SKM-1 (cell line): ENCODE measurements at regions not wholly inside any gene's neighbourhood (a gene's known extent, or its start where the extent isn't known, plus 50 kb on each side); places are given as distances from the start of the nearest gene placed in this dataset.
A peak's percentile ranks its signal among the peaks of the same experiment; 100 is the strongest.
"Not testable (repeated sequence)": the region's sequence is repeated elsewhere in the genome, so short reads cannot be mapped to it uniquely, and the experiment has no call there.

ENCODE experiments used
- DNase-seq: peaks from one replicate; lab custom pipeline; 2025; ENCODE audit not compliant: unreplicated experiment; lab: John Stamatoyannopoulos, UW

DNA sequence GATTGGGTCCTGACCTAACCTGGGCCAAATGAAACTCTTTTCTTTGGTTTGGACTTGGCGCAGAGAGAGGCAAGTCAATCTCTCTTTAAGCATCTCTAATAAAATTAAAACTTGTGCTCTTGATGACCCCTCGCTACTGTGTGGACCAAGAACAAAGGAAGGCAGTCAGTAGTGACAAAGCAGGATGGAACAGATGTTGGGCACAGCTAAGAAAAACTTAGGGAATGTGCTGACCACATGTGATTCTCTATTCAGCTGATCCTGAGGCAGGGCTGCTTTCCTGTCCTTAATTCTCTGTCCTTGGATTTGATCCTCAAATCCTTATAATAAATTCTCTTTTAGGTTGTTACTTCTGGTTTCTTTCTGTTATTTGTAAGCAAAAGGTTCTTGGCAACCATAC is 259.9 kb downstream of the ZIC1 start:
- DNase-seq = no peak

DNA sequence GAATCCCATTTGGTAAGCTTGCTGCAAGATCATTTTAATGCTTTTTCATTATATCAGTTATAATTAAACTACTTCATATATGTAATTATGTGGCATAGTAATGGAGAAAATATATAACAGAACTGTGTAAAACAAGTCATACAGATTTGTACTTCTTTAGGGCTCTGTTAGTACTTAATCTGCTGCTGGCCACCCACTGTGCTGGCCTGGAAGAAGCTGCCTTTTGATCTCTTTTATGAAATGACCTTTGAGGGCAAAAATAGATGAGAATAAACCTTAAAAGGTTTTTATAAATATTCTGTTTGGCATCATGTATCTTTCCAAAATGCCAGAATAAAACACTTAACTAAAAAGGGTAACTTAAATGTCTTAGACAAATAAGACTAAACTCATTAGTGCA is 262.9 kb downstream of the ZIC1 start:
- no peak for DNase-seq

DNA sequence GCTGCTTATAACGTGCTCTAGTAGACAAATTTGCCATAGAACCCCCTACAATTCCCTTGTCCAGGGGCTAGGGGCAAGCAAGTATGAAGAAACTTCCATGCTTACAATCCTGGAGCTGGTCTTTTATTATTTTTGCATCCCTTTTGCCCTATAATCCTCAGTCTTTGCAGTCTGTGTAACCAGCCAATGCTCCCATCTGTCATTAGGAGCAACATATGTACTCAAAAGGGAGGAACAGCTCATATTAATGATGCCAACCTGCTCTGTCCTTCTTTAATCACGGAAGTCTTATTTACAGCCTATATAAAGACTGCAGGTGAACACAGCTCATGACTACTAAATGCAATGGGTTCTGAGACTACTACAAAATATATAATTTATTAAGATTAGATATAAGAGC is 263.3 kb downstream of the ZIC1 start:
- no peak for DNase-seq

DNA sequence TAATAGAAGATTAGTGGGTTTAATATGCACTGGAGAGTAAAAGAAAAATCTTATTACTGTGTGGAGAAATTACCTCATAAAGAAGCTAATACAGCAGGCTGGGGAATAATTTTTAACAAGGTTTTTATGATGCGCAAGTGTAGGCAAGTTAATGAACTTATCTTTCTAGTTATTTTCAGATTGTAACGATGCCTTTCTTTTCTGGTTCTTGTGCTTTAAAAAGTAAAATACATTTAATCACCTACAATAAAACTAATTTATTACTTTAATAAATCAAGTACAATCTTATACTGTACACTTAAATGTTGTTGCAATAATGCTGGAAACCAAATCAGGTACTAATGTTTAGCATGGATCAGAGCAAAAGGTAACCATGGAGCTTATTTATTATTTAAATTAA is 266.6 kb downstream of the ZIC1 start:
- no peak for DNase-seq

DNA sequence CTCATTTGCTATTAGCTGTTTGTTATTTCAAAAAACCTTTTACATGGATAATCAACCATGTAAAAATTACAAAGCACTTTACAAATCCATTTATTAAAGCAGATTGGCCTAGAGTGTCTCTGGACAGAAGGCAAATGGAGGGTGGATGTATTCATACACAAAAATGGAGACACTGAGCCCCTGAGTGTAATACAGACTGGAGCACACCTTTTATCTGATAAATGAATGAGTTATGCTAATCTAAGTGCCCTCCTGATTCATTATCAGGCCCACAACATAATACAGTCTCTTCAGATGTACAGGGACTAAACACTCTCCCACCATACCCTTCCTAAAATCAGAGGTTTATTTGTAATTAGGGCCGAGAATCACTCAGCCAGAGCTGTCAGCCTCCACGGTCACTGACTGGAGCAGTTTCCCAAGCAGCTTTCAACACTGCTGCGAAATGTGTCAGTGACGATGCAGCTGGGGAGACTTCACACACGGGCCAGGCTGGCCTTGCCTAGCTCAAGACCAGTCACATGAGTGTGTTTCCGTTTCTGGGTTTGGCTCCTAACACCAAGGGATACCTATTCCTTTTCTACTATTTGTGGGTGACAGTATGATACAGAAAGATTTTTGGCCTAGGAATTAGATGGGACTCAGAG is 271.8 kb downstream of the ZIC1 start:
- DNase-seq = no peak

DNA sequence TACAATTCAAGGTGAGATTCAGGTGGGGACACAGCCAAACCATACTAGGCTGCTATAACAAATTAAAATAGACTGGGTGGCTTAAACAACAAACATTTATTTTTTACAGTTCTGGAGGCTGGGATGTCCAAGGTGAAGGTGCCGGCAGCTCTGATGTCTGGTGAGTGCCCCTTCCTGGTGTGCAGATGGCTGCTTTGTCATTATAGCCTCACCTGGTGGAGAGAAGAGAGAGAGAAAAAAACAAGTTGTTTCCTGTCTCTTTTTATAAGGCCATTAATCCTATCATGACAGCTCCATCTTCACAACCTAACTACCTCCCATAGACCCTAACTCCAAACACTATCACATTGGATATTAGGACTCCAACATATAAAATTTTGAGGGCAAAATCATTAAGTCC is 279.7 kb downstream of the ZIC1 start:
- DNase-seq = no peak

DNA sequence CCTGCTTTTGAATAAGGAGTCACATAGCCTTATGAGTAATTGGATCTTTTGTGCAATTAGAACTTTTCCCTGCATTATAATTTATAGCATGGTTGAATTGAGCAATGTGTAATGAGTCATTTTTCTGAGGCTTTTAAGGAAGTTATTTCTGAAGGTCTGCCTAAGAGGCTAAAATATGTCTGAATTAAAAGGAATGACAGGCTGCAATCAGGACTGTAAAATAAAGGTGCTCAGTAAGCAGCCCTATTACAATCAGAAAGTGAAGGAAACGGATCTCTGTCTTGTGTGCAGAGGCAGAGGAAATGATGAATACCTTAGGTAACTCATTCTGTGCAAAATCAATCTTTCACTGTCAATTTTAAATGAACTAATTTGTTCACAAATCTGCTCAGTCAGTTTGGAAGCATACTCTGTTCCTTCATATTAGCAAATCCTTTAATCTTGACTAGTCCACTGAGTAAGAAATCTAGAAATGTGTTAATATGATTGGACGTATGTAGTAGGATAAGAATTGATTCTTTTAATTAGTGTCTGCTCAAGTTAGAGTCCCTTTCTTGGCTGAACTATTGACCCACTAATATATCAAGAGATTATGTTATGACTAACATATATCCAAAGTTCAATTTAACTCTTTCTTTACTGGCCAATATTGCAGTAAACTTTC is 290.1 kb downstream of the ZIC1 start:
- DNase-seq = no peak

DNA sequence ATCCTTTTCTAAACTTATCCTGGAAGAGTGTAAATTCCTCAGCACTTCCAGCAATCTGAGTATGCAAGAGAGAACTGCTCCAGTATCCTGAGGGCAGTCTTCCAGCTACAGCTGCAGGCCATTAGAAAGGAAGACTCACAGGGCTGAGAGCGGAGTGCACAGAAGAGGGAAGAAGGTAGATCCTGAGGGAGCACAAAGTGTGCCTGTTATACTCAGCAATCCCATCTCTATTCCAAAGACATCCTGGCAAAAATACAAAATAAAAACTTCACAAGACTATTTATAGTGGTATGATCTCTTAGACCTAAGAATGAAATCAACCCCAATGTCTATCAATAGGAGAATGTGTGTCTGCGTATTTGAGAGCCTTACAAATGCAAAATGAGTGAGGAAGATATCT is 292.0 kb downstream of the ZIC1 start:
- no peak for DNase-seq

DNA sequence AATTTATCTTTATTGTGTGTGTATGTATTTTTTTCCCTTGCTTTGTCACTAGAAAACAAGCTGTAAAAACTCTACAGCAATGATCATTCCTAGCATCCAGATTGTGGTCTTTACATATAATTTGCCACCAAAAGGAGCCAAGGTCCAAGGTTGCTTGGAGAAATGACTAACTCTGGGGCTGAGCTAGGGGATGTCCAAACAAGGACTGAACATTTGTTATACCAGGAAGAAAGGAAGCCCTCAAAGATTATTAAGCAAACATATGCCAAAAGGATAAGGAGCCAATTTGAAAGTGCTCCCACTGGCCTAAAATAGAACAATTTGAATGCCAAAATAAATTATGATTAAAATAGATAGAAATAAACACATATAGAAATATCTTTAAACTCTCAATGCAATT is 293.3 kb downstream of the ZIC1 start:
- no peak for DNase-seq

DNA sequence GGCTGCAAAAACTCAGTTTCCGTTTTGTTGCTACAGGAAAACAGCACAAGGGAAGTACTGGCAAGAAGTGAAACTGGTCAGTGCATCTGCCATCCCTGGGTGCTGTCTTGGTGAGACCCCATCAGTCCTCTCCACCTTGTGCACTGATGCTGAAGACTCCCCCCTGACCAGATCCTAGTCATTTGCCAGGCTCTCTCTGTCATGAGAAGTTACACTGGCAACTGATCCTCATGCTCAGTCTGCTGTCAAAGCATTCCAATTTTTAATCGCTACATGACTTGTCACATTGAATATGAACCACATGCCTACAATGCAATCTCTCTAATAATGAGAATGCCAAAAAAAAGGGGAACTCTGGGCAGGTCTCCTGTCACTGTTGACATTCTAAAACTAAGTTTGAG is 296.5 kb downstream of the ZIC1 start:
- DNase-seq = no peak

DNA sequence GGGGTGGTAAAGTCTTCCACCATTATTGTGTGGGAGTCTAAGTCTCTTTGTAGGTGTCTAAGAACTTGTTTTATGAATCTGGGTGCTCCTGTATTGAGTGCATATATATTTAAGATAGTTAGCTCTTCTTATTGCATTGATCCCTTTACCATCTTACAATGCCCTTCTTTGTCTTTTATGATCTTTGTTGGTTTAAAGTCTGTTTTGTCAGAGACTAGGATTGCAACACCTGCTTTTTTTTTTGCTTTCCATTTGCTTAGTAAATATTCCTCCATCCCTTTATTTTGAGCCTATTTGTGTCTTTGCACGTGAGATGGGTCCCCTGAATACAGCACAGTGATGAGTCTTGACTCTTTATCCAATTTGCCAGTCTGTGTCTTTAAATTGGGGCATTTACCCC is 301.6 kb downstream of the ZIC1 start:
- DNase-seq = not testable (repeated sequence)

DNA sequence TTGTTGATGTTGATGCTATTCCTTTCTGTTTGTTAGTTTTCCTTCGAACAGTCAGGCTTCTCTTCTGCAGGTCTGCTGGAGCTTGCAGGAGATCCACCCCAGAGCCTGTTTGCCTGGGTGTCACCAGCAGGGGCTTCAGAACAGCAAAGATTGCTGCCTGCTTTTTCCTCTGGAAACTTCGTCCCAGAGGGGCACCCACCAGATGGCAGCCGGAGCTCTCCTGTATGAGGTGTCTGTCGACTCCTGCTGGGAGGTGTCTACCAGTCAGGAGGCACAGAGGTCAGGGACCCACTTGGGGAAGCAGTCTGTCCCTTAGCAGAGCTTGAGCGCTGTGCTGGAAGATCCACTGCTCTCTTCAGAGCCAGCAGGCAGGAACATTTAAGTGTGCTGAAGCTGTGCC is 303.2 kb downstream of the ZIC1 start:
- DNase-seq = no peak

DNA sequence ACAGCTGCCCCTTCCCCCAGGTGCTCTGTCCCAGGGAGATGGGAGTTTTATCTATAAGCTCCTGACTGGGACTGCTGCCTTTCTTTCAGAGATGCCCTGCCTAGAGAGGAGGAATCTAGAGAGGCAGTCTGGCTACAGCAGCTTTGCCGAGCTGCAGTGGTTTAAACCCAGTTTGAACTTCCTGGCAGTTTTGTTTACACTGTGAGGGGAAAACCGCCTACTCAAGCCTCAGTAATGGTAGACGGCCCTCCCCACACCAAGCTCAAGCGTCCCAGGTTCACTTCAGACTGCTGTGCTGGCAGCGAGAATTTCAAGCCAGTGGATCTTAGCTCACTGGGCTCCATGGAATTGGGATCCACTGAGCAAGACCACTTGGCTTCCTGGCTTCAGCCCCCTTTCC is 303.6 kb downstream of the ZIC1 start:
- DNase-seq = not testable (repeated sequence)

DNA sequence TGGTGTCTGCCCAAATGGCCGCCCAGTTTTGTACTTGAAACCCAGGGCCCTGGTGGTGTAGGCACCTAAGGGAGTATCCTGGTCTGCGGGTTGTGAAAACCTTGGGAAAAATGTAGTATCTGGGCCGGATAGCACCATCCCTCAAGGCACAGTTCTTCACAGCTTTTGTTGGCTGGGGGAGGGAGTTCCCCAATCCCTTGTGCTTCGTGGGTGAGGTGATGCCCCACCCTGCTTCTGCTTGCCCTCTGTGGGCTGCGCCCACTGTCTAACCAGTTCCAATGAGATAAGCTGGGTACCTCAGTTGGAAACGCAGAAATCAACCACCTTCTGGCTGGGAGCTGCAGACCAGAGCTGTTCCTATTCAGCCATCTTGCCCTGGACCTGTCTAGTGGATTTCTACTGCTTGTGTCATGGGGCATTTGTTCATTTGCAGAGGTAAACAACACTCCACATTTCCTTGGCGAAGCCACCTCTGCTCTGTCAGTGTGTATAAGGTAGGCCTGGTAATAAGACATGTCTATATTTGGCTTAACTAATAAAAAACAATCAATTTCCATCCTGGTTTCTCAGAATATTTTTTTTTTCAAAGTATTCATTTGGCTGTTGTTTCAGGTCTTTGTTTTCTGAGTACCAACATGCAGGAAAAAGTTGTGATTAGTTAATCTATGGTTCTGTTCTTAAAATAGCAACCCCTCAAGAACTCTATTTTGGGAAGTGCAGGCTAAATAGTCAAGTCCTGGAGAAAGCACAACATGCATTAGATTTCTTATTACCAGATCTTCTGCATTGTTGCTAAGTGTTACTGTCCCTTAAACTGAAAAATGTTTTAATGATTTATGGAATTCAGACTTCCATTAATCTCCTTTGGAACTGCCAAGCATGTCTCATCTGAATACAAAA is 304.3 kb downstream of the ZIC1 start:
- DNase-seq = no peak

DNA sequence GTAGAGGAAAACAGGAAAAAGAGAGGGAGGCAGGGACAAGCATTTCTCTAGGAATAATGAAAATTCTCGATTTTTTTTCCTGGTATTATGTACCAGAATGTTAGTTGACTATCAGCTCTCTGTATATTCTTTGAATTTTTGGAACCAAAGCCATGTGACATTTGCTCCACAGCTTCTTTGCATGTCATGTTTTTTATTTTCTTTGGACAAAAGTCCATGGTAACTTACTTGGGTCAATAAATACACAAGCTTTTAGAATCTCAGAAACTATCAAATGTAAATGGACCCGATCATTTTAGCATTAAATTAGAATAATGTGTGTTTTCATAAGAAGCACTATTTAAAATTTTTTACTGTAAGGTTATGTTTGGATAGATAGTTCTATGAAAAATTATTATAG is 320.5 kb downstream of the ZIC1 start:
- DNase-seq = no peak

DNA sequence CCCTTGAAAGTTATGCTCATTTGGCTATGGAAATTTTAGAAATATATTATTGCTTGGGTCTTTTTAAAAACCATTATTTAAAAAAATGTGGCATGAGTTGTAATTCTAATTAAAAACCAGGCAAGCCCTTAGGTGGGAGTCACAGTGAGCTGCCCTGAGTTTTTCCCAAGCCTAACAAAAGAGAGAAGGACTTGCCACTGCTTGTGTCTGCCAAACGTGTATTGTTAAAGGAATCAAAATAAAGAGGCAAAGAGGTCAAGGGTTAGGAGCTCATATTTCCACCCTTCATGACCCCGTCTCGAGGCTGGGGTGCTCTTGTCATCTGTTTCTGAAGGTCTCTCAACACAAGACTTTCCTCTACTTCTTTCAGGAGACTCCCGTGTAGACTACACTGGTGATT is 321.1 kb downstream of the ZIC1 start:
- no peak for DNase-seq

DNA sequence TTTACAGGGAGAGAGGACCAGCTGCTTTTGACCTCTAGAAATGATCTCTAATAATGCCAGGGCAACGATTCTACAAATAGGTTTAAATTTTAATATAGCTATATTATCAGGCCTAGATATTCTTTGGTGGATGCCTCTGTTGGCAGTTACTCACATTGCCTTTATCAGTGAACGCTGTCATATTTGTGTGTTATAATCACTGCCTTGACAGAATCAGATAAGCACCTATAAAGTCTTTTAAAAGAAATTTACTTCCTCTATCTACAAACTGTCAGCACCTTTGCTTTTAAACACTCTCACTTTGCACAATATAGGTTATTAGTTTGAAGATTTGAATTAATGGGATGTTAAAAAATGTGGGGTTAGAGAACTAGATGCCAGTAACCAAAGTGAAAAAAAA is 324.1 kb downstream of the ZIC1 start:
- no peak for DNase-seq

DNA sequence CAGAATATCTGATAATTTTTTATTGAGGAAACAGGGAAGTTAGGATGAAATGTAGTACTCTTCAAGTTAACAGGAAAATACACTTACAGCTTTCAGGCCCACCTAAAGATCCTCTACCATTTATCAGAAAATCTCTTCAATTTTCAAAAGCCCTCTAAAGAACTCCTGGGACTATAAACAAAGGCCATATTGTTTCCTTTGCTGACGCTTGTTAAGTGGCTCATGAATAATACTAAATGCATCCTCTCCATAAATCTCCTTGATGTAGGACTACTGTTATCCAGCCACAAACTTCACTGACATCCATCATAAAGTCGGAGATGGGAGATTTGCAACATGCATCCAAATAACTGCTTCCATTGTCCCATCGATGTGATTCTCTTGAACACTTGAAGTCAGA is 326.5 kb downstream of the ZIC1 start:
- DNase-seq = no peak

DNA sequence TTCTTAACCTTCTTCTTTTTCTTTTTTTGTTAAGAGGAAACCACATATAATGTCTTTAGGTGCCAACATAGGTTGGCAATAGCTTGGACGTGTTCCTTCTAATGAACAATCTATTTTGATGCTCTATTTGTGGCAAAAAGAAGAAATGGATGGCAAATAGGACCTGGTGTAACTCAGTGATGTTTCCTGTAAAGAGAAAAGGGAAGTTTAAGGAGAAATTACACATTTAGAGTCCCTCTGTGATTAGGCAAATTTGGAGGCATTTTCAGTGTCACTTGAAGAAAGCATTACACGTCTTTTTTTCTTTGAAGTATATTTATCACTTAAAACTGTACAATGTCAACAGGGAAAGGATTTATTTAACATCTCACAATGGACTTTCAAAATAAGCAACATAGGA is 327.1 kb downstream of the ZIC1 start:
- peak; percentile 26 for DNase-seq

DNA sequence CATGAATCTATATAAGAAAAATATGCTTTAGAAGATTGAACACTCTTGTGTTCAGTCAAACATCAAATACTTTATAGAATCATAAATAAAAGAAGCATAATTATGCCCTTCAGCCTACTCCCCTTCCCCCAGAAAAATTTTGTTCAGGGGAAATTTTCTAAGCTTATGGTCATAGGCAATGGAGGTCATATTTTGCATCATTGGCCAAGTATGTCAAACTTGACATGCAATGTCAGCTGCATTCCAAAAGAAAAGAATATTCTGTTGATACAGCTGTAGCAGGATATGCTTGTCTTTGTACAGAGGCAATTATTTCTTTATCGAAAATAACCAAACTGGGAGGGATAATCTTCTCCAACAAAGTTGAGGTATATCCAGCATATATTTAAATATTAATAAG is 328.2 kb downstream of the ZIC1 start:
- no peak for DNase-seq

DNA sequence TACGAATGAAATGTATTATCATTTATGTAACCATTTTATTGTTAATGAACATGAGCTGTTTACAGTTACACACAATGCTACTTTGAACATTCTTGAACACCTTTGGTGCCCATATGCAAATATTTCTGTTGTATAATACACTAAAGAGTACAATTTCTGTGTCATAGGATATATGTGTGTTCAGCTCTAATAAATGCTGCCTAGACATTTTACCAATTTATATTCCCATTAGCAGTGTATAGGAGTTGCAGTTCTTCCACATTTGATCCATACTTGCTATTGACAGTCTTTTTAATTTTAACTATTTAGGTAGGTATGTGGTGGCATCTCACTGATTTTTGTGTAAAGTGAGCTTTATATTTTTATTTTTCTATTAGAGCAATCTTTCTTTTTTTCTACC is 331.8 kb downstream of the ZIC1 start:
- no peak for DNase-seq

DNA sequence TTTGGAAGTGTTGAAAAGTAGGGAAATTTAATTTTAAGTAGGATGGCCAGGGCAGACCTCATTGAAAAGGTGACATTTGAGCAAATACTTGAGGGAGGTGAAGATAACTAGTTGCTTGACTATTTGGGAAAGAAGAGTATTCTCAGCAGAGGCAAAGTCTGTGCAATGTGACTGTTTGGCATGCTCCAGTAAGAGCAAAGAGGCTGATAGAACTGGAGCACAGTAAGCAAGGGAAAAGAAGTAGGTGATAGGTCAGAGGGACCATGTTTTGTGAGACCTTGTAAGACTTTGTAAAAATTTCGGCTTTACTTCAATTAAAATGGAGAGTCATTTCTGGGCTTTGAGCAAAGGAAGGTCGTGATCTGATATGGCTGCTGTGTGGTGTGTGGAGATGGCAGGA is 335.8 kb downstream of the ZIC1 start:
- DNase-seq = no peak
